ENCODE measurements at regions not wholly inside any gene's neighbourhood (a gene's known extent, or its start where the extent isn't known, plus 50 kb on each side); places are given as distances from the start of the nearest gene placed in this dataset.
"Not testable (repeated sequence)": the region's sequence is repeated elsewhere in the genome, so short reads cannot be mapped to it uniquely, and the experiment has no call there.

DNA sequence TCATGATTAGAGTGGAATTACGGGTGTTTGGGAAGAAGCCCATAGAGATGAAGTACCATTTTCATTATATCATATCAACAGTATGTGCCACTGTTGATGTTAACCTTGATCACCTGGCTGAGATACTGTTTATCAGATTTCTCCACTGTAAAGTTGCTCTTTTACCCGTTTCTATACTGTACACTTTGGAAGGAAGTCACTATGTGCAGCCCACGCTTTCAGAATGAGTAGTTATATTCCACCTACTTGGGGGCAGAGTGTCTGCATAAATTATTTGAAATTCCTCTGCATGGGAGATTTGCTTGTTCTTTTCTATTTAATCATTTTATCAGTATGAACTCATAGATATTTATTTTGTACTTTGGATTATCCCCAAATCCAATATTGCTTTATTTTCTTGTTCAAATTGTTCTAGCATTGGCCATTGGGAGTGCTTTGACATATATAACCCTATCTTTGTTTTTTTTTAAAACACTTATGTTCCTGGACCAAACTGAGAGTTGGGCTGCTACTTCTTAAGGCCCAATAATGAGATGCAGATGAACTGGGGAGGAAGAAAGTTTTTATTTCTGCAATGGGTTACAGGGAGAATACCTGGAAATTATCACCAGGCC, 69.4 kb upstream of the NUTM2F start:
- not testable (repeated sequence) for TF ChIP-seq FOS (IDR thresholded peaks at IDR 0.05; ENCODE audit: low read depth, low read length); POLR2A (IDR thresholded peaks at IDR 0.05; ENCODE audit: low read depth, low read length); RAD21 (IDR thresholded peaks at IDR 0.05; ENCODE audit: low read length)
- TF ChIP-seq, protein P1, sequence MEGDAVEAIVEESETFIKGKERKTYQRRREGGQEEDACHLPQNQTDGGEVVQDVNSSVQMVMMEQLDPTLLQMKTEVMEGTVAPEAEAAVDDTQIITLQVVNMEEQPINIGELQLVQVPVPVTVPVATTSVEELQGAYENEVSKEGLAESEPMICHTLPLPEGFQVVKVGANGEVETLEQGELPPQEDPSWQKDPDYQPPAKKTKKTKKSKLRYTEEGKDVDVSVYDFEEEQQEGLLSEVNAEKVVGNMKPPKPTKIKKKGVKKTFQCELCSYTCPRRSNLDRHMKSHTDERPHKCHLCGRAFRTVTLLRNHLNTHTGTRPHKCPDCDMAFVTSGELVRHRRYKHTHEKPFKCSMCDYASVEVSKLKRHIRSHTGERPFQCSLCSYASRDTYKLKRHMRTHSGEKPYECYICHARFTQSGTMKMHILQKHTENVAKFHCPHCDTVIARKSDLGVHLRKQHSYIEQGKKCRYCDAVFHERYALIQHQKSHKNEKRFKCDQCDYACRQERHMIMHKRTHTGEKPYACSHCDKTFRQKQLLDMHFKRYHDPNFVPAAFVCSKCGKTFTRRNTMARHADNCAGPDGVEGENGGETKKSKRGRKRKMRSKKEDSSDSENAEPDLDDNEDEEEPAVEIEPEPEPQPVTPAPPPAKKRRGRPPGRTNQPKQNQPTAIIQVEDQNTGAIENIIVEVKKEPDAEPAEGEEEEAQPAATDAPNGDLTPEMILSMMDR (conservative IDR thresholded peaks at IDR 0.05; ENCODE audit: low read depth, low read length) = not testable (repeated sequence)

All from IMR-90 (cell line).